ENCODE measurements at regions not wholly inside any gene's neighbourhood (a gene's known extent, or its start where the extent isn't known, plus 50 kb on each side); places are given as distances from the start of the nearest gene placed in this dataset.
A peak's percentile ranks its signal among the peaks of the same experiment; 100 is the strongest.

DNA sequence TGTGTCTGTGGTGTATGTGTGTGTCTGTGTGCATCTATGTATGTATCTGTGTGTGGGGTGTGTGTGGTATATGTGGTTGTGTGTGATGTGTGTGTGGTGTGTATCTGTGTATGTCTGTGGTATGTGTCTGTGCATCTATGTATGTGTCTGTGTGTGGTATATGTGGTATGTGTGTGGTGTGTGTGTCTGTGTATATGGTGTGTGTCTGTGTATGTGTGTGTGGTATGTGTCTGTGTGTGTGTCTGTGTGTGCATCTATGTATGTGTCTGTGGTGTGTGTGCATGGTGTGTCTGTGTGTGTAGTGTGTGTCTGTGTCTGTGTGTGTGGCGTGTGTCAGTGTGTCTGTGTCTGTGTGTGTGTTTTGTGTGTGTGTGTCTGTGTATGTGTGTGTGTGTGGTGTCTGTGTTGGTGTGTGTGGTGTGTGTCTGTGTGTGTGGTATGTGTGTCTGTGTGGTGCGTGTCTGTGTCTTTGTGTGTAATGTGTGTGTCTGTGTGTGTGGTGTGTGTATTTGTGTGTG, 121.9 kb upstream of the MVB12B start:
- no peaks in the 10 kb centered on the region for H3K9me3 ChIP-seq (ENCODE audit: control insufficient read depth, low read depth, low read length)
- no peak for TF ChIP-seq EZH2 (IDR thresholded peaks at IDR 0.05; ENCODE audit: low read length)
- TF ChIP-seq, protein P1, sequence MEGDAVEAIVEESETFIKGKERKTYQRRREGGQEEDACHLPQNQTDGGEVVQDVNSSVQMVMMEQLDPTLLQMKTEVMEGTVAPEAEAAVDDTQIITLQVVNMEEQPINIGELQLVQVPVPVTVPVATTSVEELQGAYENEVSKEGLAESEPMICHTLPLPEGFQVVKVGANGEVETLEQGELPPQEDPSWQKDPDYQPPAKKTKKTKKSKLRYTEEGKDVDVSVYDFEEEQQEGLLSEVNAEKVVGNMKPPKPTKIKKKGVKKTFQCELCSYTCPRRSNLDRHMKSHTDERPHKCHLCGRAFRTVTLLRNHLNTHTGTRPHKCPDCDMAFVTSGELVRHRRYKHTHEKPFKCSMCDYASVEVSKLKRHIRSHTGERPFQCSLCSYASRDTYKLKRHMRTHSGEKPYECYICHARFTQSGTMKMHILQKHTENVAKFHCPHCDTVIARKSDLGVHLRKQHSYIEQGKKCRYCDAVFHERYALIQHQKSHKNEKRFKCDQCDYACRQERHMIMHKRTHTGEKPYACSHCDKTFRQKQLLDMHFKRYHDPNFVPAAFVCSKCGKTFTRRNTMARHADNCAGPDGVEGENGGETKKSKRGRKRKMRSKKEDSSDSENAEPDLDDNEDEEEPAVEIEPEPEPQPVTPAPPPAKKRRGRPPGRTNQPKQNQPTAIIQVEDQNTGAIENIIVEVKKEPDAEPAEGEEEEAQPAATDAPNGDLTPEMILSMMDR (optimal IDR thresholded peaks at IDR 0.05 in 1 of 3, IDR thresholded peaks at IDR 0.05 in 1 of 3, conservative IDR thresholded peaks at IDR 0.05 in 1 of 3; ENCODE audit: extremely low read depth in 1 of 3, insufficient read depth in 2 of 3, low read length in 3 of 3): no peak
- DNase-seq (ENCODE audit: low read depth, low spot score) (no peak), FAIRE-seq (peak; percentile 61)
- H3K9me1 ChIP-seq (ENCODE audit: control insufficient read depth, extremely low read depth, insufficient read depth, low read length): no peaks in the 10 kb centered on the region
- no peaks in the 10 kb centered on the region for H4K20me1 ChIP-seq (ENCODE audit: control insufficient read depth, extremely low read depth, insufficient read depth, low read length)
- dilution Hi-C loops (cut with MboI; ENCODE audit: extremely low pct_ligation_motif_present, low sequenced_read_pairs): no loop called here
- no peaks in the 10 kb centered on the region for H3K4me1 ChIP-seq (ENCODE audit: control insufficient read depth, extremely low read depth, insufficient read depth, low read length)
- H3K4me2 ChIP-seq (ENCODE audit: control insufficient read depth, extremely low read depth, insufficient read depth, low read depth, low read length): no peak overlapping the region
- H3K4me3 ChIP-seq (ENCODE audit: control insufficient read depth in 2 of 3, extremely low read depth in 1 of 3, insufficient read depth in 2 of 3, low read depth in 1 of 3, low read length in 3 of 3): no peak overlapping the region
- peaks cover 43% of the 10 kb centered on the region for H3K27me3 ChIP-seq (ENCODE audit: control insufficient read depth, extremely low read depth, insufficient read depth, low read length)
- no peak overlapping the region for H3K27ac ChIP-seq (ENCODE audit: control insufficient read depth, insufficient read depth, low read length)
- H3K79me2 ChIP-seq (ENCODE audit: control insufficient read depth, insufficient read depth, low read length): no peaks in the 10 kb centered on the region
- no peak overlapping the region for H3K9ac ChIP-seq (ENCODE audit: control insufficient read depth, extremely low read depth, insufficient read depth, low read length)
- H3K36me3 ChIP-seq (ENCODE audit: control insufficient read depth in 2 of 2, extremely low read depth in 1 of 2, insufficient read depth in 2 of 2, low read length in 2 of 2): no peaks in the 10 kb centered on the region
- no peak overlapping the region for H2AFZ ChIP-seq (ENCODE audit: control insufficient read depth, low read length)

- H2AFZ ChIP-seq (ENCODE audit: control insufficient read depth, low read length): no peak overlapping the region
- H3K79me2 ChIP-seq (ENCODE audit: control insufficient read depth, insufficient read depth, low read length): no peaks in the 10 kb centered on the region
- H4K20me1 ChIP-seq (ENCODE audit: control insufficient read depth, extremely low read depth, insufficient read depth, low read length): no peaks in the 10 kb centered on the region
- dilution Hi-C loops (cut with MboI; ENCODE audit: extremely low pct_ligation_motif_present, low sequenced_read_pairs): no loop called here
- H3K4me1 ChIP-seq (ENCODE audit: control insufficient read depth, extremely low read depth, insufficient read depth, low read length): no peaks in the 10 kb centered on the region
- DNase-seq (ENCODE audit: low read depth, low spot score) (no peak), FAIRE-seq (no peak)
- H3K27me3 ChIP-seq (ENCODE audit: control insufficient read depth, extremely low read depth, insufficient read depth, low read length): peaks cover 43% of the 10 kb centered on the region
- H3K9ac ChIP-seq (ENCODE audit: control insufficient read depth, extremely low read depth, insufficient read depth, low read length): no peak overlapping the region
- H3K9me3 ChIP-seq (ENCODE audit: control insufficient read depth, low read depth, low read length): no peaks in the 10 kb centered on the region
- no peak overlapping the region for H3K4me2 ChIP-seq (ENCODE audit: control insufficient read depth, extremely low read depth, insufficient read depth, low read depth, low read length)
- no peak overlapping the region for H3K4me3 ChIP-seq (ENCODE audit: control insufficient read depth in 2 of 3, extremely low read depth in 1 of 3, insufficient read depth in 2 of 3, low read depth in 1 of 3, low read length in 3 of 3)
- H3K9me1 ChIP-seq (ENCODE audit: control insufficient read depth, extremely low read depth, insufficient read depth, low read length): no peaks in the 10 kb centered on the region
- TF ChIP-seq, protein P1 (optimal IDR thresholded peaks at IDR 0.05 in 1 of 3, IDR thresholded peaks at IDR 0.05 in 1 of 3, conservative IDR thresholded peaks at IDR 0.05 in 1 of 3; ENCODE audit: extremely low read depth in 1 of 3, insufficient read depth in 2 of 3, low read length in 3 of 3): no peak
- TF ChIP-seq EZH2 (IDR thresholded peaks at IDR 0.05; ENCODE audit: low read length): no peak
- H3K27ac ChIP-seq (ENCODE audit: control insufficient read depth, insufficient read depth, low read length): no peak overlapping the region
- H3K36me3 ChIP-seq (ENCODE audit: control insufficient read depth in 2 of 2, extremely low read depth in 1 of 2, insufficient read depth in 2 of 2, low read length in 2 of 2): no peaks in the 10 kb centered on the region
Measured at GRCh38 chr9:126205265-126205664, 121.4 kb upstream of the MVB12B start.
